ENCODE measurements at regions not wholly inside any gene's neighbourhood (a gene's known extent, or its start where the extent isn't known, plus 50 kb on each side); places are given as distances from the start of the nearest gene placed in this dataset.

GRCh38 chrX:75673468-75673867, 111.6 kb downstream of the MAGEE2 start:
- no peaks in the 10 kb centered on the region for H3K9me2 ChIP-seq (ENCODE audit: low read depth, low read length)
- H3K27ac ChIP-seq (ENCODE audit: low read depth, low read length, poor library complexity, severe bottlenecking): no peak overlapping the region
- no peaks in the 10 kb centered on the region for H3F3A ChIP-seq (ENCODE audit: insufficient read depth, low read length)
- H3K9me3 ChIP-seq (ENCODE audit: low read length): no peaks in the 10 kb centered on the region
- H3K4me3 ChIP-seq (ENCODE audit: low read depth, low read length, poor library complexity, severe bottlenecking): no peak overlapping the region
- H3K27me3 ChIP-seq (ENCODE audit: insufficient read depth, low read length): no peaks in the 10 kb centered on the region
- no peak overlapping the region for H2AFZ ChIP-seq (ENCODE audit: low read length)
- no peak overlapping the region for H3K4me2 ChIP-seq (ENCODE audit: low read length)
- no peak overlapping the region for H3K9ac ChIP-seq (ENCODE audit: low read length)
- no peaks in the 10 kb centered on the region for H3K4me1 ChIP-seq (ENCODE audit: insufficient read depth, low read length, severe bottlenecking)
- no peaks in the 10 kb centered on the region for H3K36me3 ChIP-seq (ENCODE audit: insufficient read depth, low read length)
- H3K79me2 ChIP-seq (ENCODE audit: insufficient read depth, low read length): no peaks in the 10 kb centered on the region
- TF ChIP-seq EZH2 (IDR thresholded peaks at IDR 0.05; ENCODE audit: borderline replicate concordance, low read length) (no peak), CTCF (IDR thresholded peaks at IDR 0.05; ENCODE audit: low read length) (no peak)
- H4K20me1 ChIP-seq (ENCODE audit: insufficient read depth, low read length): no peaks in the 10 kb centered on the region

GRCh38 chrX:75655627-75656026, 129.4 kb downstream of the MAGEE2 start:
- Histone ChIP-seq H3K27ac (ENCODE audit: low read depth, low read length, poor library complexity, severe bottlenecking) (no peak overlapping the region), H3K4me2 (ENCODE audit: low read length) (no peak overlapping the region), H3K9me2 (ENCODE audit: low read depth, low read length) (no peaks in the 10 kb centered on the region), H3K9me3 (ENCODE audit: low read length) (no peaks in the 10 kb centered on the region), H3F3A (ENCODE audit: insufficient read depth, low read length) (no peaks in the 10 kb centered on the region), H3K4me3 (ENCODE audit: low read depth, low read length, poor library complexity, severe bottlenecking) (no peak overlapping the region), H4K20me1 (ENCODE audit: insufficient read depth, low read length) (no peaks in the 10 kb centered on the region), H3K79me2 (ENCODE audit: insufficient read depth, low read length) (no peaks in the 10 kb centered on the region), H2AFZ (ENCODE audit: low read length) (no peak overlapping the region), H3K36me3 (ENCODE audit: insufficient read depth, low read length) (no peaks in the 10 kb centered on the region), H3K4me1 (ENCODE audit: insufficient read depth, low read length, severe bottlenecking) (no peaks in the 10 kb centered on the region), H3K9ac (ENCODE audit: low read length) (no peak overlapping the region), H3K27me3 (ENCODE audit: insufficient read depth, low read length) (no peaks in the 10 kb centered on the region)
- no peak for TF ChIP-seq CTCF (IDR thresholded peaks at IDR 0.05; ENCODE audit: low read length)
- TF ChIP-seq EZH2 (IDR thresholded peaks at IDR 0.05; ENCODE audit: borderline replicate concordance, low read length): no peak

GRCh38 chrX:75649829-75650228, 127.0 kb upstream of the ZDHHC15 start:
- Histone ChIP-seq H3K9me3 (ENCODE audit: low read length) (no peaks in the 10 kb centered on the region), H3K4me2 (ENCODE audit: low read length) (no peak overlapping the region)

More at GRCh38 chrX:75649829-75650228, 127.0 kb upstream of the ZDHHC15 start:
- Histone ChIP-seq H3K79me2 (ENCODE audit: insufficient read depth, low read length) (no peaks in the 10 kb centered on the region), H3K4me1 (ENCODE audit: insufficient read depth, low read length, severe bottlenecking) (no peaks in the 10 kb centered on the region), H3K9me2 (ENCODE audit: low read depth, low read length) (no peaks in the 10 kb centered on the region), H3F3A (ENCODE audit: insufficient read depth, low read length) (no peaks in the 10 kb centered on the region), H3K9ac (ENCODE audit: low read length) (no peak overlapping the region), H3K36me3 (ENCODE audit: insufficient read depth, low read length) (no peaks in the 10 kb centered on the region), H3K27ac (ENCODE audit: low read depth, low read length, poor library complexity, severe bottlenecking) (no peak overlapping the region), H3K4me3 (ENCODE audit: low read depth, low read length, poor library complexity, severe bottlenecking) (no peak overlapping the region), H2AFZ (ENCODE audit: low read length) (no peak overlapping the region), H4K20me1 (ENCODE audit: insufficient read depth, low read length) (no peaks in the 10 kb centered on the region), H3K27me3 (ENCODE audit: insufficient read depth, low read length) (no peaks in the 10 kb centered on the region)
- no peak for TF ChIP-seq CTCF (IDR thresholded peaks at IDR 0.05; ENCODE audit: low read length)

All from OCI-LY1 (cell line).